LNCAP (cell line): ENCODE measurements at regions not wholly inside any gene's neighbourhood (a gene's known extent, or its start where the extent isn't known, plus 50 kb on each side); places are given as distances from the start of the nearest gene placed in this dataset.

Source experiments
- CTCF ChIP-seq: fragments of 450-650 bp; IDR thresholded peaks from 2 replicates; pipeline ENCODE4 v1.5.1; 2017; ENCODE audit warnings: mild to moderate bottlenecking

DNA sequence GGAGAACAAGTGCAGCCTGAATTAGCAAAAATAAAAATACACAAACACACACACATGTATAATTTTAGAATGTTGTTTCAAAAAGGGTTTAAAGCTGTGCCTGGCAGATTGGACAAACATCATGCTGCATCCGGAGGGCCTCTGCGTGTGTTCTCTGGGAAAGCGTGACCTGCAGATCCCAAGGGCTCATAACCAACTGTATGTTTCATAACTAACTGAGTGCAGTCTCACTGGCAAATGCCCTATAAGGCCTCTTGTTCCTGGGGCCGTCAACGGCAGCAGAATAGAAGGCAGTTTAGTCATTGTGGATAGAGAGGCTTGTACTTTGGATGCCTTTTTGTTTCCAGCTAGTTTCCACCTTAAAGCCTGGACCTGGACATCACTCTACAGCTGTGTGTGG, 243.8 kb upstream of the KIAA1217 start:
- TF ChIP-seq CTCF: no peak

DNA sequence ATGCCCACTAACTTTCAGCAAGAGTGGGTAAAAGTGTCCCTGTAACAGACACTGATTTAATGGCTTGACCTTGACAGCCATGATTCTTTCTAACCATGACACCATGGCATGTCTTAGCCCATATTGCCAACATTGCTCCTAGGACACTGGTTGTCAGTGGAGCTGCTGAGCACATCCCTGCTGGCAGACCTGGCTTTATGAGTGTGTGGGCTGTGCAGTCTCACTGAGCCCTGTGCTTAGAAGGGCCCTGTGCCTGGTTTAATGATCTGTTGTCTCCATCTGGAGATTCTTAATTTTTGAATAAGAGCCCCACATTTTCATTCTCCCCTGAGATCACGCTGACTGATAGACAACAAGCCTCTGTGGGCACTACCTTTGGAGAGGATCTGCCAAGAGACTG, 243.1 kb upstream of the KIAA1217 start:
- no peak for TF ChIP-seq CTCF

- TF ChIP-seq CTCF: no peak
Observed at GRCh38 chr10:23966504-23967051, 242.4 kb upstream of the KIAA1217 start.

DNA sequence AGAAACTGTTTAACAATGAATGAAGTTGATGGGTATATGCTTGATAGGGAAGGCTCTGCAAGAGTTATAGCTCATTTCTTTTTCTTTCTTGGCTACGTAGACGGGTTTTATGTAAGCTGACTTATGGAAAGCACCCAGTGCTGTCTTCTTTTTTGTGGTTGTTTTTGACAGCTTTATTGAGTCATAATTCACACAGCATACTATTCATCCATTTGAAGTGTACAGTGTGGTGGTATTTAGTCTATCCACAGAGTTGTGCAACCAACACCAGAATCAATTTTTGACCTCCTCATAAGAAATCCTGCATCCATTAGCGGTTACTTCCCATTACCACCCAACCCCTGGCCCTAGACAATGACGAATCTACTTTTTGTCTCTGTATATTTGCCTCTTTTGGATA, 240.6 kb upstream of the KIAA1217 start:
- no peak for TF ChIP-seq CTCF

DNA sequence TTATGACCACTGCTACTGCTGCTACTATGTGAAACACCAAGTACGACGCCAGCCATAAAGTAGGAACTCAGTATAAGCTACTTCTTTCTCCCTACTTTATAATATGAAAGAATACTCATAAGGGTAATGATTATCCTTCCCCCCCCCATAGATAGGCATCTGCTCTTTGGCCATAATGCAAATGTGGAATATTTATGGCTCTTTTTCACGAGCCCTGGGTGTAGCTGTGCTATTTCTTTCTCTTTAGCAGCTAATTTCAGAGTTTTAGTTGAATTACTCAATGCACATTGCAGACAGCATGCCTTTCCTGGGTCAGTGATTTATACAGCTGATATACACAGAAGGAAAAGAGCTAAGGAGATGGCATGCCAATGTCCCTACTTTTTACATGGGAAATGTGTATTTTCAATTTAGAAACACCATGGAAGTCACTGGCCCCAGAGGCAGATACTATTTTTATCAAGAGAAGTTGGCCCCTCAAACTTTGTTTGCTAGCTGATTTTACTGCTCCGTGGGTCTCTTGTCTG, 234.1 kb upstream of the KIAA1217 start:
- no peak for TF ChIP-seq CTCF

GRCh38 chr10:23975431-23975830, 233.5 kb upstream of the KIAA1217 start:
- no peak for TF ChIP-seq CTCF

- TF ChIP-seq CTCF: no peak
Observed at GRCh38 chr10:23976275-23976674, 232.7 kb upstream of the KIAA1217 start.

GRCh38 chr10:23978317-23978716, 230.6 kb upstream of the KIAA1217 start:
- no peak for TF ChIP-seq CTCF
